Esophagus (tissue), 2 donors: ENCODE measurements at regions not wholly inside any gene's neighbourhood (a gene's known extent, or its start where the extent isn't known, plus 50 kb on each side); places are given as distances from the start of the nearest gene placed in this dataset.

Source experiments
- H3K27ac ChIP-seq, 2 donors: one replicate each; pipeline ENCODE4 v1.5.1; 2013; ENCODE audit warnings: low read depth in 2 of 2, mild to moderate bottlenecking in 2 of 2, inconsistent platforms in 1 of 2, low read length in 1 of 2, moderate library complexity in 1 of 2
- H3K27me3 ChIP-seq, 2 donors: one replicate each; pipeline ENCODE4 v1.6.1; 2013; ENCODE audit warnings: low read length in 2 of 2, control low read depth in 1 of 2, mild to moderate bottlenecking in 1 of 2; ENCODE audit not compliant: insufficient read depth in 2 of 2, control insufficient read depth in 1 of 2
- H3K36me3 ChIP-seq, 2 donors: one replicate each; pipeline ENCODE4 v1.6.1; 2013; ENCODE audit warnings: low read length in 1 of 2; ENCODE audit not compliant: control insufficient read depth in 2 of 2, insufficient read depth in 2 of 2
- H3K4me1 ChIP-seq, 2 donors: one replicate each; pipeline ENCODE4 v1.6.1; 2013; ENCODE audit warnings: low read length in 1 of 2; ENCODE audit not compliant: control insufficient read depth in 2 of 2, insufficient read depth in 2 of 2
- H3K4me3 ChIP-seq, 2 donors: one replicate each; pipeline ENCODE4 v1.5.1; 2013; ENCODE audit warnings: low read length in 2 of 2, mild to moderate bottlenecking in 2 of 2, low read depth in 1 of 2, moderate library complexity in 1 of 2
- H3K9me3 ChIP-seq, 2 donors: one replicate each; pipeline ENCODE4 v1.6.1; 2013; ENCODE audit warnings: mild to moderate bottlenecking in 2 of 2, low read depth in 1 of 2, low read length in 1 of 2, moderate library complexity in 1 of 2; ENCODE audit not compliant: control insufficient read depth in 2 of 2, insufficient read depth in 1 of 2
- WGBS, 2 donors: extraction: QIAGEN DNeasy Blood & Tissue Kit; methylation state at CpG; one replicate each; pipeline ENCODE4 v1.1.7; 2013; 5-methylcytosine and 5-hydroxymethylcytosine counted together
- donor health status: healthy with polysubstance abuse.
- donor health status: Bipolar disorder and iron deficiency.

DNA sequence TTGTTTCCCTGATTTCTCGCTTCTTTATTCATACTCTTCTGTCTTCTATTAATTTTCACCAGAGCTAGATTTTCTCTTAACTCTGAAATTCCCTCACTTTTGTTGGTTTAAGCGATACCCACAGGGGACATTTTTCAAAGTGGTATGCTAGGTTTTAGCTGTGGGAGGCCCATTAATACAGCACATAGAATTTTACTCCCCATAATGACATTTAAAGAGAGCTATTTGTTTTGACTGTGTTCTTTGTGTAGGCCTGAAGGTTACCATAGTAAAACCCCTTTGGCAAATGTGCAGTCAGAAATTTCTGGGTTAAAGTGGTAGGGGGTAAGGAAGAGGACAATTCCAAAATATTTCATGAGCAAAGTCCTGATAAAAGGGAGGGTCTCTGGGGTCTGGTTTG is 721.1 kb upstream of the CITED2 start:
- no peaks in the 10 kb centered on the region for H3K36me3 ChIP-seq

DNA sequence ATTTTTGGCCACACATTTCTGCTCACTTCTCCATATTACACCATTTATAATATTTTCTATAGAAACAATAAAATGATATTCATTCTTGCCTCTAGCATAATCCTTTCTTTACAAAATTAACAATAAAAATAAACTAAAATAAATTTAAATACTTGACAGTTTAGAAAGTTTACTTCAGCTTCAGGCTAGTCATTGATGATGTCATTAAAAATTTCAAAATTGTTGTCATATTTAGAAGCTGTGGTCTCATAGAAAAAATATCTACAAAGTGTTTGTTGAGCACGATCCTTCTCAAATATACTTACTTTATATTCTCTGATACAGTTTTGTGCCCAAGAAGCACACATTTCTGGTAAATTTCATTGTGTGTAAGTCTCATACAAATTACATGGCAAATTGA is 717.4 kb upstream of the CITED2 start:
- Histone ChIP-seq H3K4me3 (no peak overlapping the region), H3K27ac (no peak overlapping the region), H3K9me3 (no peaks in the 10 kb centered on the region), H3K36me3 (no peaks in the 10 kb centered on the region), H3K4me1 (no peaks in the 10 kb centered on the region), H3K27me3 (no peaks in the 10 kb centered on the region)
- 91 to 92% methylated on average over 1 of the region's 1 CpG for WGBS, 2 donors

More for the DNA sequence above, 721.1 kb upstream of the CITED2 start:
- Histone ChIP-seq H3K27me3 (no peaks in the 10 kb centered on the region), H3K4me3 (no peak overlapping the region), H3K4me1 (no peaks in the 10 kb centered on the region), H3K9me3 (no peaks in the 10 kb centered on the region), H3K27ac (no peak overlapping the region)
- 90 to 91% methylated on average over 2 of the region's 2 CpGs for WGBS, 2 donors

DNA sequence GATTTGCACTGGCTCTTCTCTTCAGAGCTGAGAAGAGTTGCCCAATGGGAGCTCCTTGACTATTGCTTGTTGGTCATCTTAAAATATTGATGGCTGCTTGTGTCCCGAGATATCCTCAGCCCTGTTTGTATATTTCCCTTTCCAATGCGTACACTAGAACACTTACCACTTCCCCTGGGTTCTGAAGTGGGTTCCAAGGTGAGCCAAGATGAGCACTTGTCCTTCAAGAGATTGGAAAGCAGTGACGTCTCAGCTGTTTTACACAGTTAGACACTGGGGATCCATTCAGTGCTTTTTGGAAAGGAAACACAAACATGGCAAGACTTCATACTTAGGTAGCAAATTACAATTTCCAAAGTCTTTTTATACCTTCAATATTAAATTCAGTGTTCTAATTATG is 716.4 kb upstream of the CITED2 start:
- H3K27ac ChIP-seq: no peak overlapping the region
- no peaks in the 10 kb centered on the region for H3K27me3 ChIP-seq
- WGBS, 2 donors: 90 to 91% methylated on average over 3 of the region's 3 CpGs
- H3K9me3 ChIP-seq: no peaks in the 10 kb centered on the region
- no peaks in the 10 kb centered on the region for H3K4me1 ChIP-seq
- H3K4me3 ChIP-seq: no peak overlapping the region
- H3K36me3 ChIP-seq: no peaks in the 10 kb centered on the region

- Histone ChIP-seq H3K4me1 (peaks cover 0 to 3% of the 10 kb centered on the region in 2 donors), H3K27ac (no peak overlapping the region), H3K9me3 (no peaks in the 10 kb centered on the region), H3K27me3 (no peaks in the 10 kb centered on the region), H3K36me3 (no peaks in the 10 kb centered on the region), H3K4me3 (no peak overlapping the region)
- WGBS, 2 donors: 56 to 59% methylated on average over 3 of the region's 3 CpGs
These were observed 708.9 kb upstream of the CITED2 start for GRCh38 chr6:140083375-140083774.

DNA sequence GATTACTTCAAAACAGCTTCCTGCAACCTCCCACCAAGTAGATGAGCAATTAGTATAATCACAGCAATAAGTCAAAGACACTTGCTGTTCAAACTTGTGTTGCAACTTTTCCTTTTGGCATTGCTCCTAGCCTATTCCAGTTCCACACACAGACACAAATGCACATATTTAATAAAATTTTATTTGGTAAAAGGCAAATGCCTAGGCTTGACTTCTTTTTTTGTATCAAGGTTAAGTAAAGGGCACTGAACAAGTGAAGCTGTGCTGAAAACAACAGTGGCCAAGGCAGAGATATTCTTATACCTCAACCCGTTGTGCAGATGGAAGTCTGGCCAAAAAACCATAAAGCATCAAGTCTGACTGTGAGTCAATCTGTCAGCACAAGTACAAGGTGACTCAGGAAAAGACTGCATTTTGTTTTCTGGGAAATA is 708.4 kb upstream of the CITED2 start:
- Histone ChIP-seq H3K4me1 (peaks cover 0 to 3% of the 10 kb centered on the region in 2 donors), H3K36me3 (no peaks in the 10 kb centered on the region), H3K9me3 (no peaks in the 10 kb centered on the region), H3K4me3 (peak overlapping the region in 1 of 2 donors; percentile 22), H3K27me3 (no peaks in the 10 kb centered on the region), H3K27ac (no peak overlapping the region)
- 24 to 40% methylated on average over 1 of the region's 1 CpG for WGBS, 2 donors

DNA sequence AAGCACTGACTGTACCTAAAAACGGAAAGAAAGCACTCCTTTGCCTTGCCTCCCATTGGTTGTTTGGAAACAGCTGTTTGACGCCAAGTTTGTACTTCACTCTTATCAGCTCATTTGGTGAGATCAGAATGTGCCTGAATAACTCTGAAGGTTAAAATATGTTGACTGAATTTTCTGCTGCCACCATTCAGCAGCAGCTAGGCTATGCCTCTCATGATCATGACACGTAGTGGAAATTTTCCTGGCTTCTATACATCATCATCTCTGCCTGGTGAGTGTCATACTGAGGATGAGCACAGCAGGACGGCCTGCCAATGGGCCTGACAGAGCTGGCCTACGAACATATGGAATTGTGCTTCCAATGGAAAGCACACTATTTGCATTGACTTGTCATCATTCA is 704.9 kb upstream of the CITED2 start:
- H3K4me1 ChIP-seq: peaks cover 0 to 3% of the 10 kb centered on the region in 2 donors
- H3K9me3 ChIP-seq: no peaks in the 10 kb centered on the region
- no peak overlapping the region for H3K4me3 ChIP-seq
- H3K27me3 ChIP-seq: no peaks in the 10 kb centered on the region
- no peaks in the 10 kb centered on the region for H3K36me3 ChIP-seq
- H3K27ac ChIP-seq: no peak overlapping the region
- WGBS, 2 donors: 74 to 81% methylated on average over 5 of the region's 5 CpGs

GRCh38 chr6:140078561-140079125 is 704.2 kb upstream of the CITED2 start:
- WGBS, 2 donors: 41 to 42% methylated on average over 3 of the region's 3 CpGs
- Histone ChIP-seq H3K4me1 (peaks cover 0 to 3% of the 10 kb centered on the region in 2 donors), H3K9me3 (no peaks in the 10 kb centered on the region), H3K27ac (no peak overlapping the region), H3K4me3 (no peak overlapping the region), H3K27me3 (no peaks in the 10 kb centered on the region), H3K36me3 (no peaks in the 10 kb centered on the region)

DNA sequence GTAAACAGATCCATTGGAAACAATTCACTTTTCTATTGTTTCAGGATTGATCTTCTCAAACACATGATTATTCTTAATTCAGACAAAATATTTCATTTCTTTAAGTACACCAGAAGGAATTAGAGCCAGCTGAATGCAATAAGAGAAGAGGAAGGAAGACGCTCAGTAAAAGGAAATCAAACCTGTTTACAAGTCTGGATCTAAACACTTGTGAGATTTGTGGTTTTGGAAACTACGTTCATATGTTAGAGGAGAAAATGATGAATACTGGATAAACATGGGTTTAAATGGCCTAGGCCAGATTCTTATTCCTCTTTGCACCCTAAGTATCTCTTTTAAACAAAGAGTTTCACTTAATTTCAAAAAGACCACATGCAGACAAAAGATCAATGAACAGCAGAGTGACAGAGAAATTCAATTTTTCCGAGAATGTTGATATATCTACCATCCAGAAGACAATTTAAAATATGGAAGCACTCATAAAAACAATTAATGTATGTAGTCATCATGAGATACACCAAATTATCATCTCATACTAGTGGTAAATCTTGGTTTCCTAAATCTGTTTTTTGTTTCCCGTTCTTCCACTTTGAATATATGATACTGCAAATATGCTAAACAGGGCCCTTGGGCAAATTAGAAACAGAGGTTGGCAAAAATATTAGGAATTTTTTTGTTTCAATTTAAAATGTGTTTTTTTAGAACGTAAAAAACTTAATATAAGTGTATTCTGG is 703.5 kb upstream of the CITED2 start:
- H3K27ac ChIP-seq: no peak overlapping the region

DNA sequence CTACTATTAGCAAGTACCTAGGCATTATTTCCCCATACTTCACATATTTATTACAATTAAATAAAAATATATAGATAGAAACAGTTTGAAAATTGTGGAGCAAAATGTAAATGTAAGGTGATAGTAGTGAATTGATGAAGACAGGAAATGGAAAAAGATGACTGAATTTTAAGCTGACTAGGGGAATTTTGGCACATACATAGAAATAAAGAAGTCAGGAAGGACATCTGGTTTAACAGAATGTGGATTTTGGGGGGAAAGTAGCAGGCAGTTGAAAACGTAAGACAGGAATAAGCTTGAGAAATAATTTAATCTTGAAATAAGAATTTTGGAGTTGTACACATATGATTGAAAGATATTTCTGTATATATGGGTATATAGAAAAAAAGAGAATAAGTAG is 701.7 kb upstream of the CITED2 start:
- Histone ChIP-seq H3K9me3 (no peaks in the 10 kb centered on the region), H3K36me3 (no peaks in the 10 kb centered on the region), H3K27me3 (no peaks in the 10 kb centered on the region), H3K4me1 (no peaks in the 10 kb centered on the region), H3K4me3 (no peak overlapping the region), H3K27ac (no peak overlapping the region)
- WGBS, 2 donors: 93 to 97% methylated on average over 1 of the region's 1 CpG

More for the DNA sequence above, 703.5 kb upstream of the CITED2 start:
- Histone ChIP-seq H3K9me3 (no peaks in the 10 kb centered on the region), H3K4me3 (no peak overlapping the region), H3K36me3 (no peaks in the 10 kb centered on the region), H3K4me1 (peaks cover 0 to 2% of the 10 kb centered on the region in 2 donors), H3K27me3 (no peaks in the 10 kb centered on the region)
- whole genome bisulfite sequencing, 2 donors: 68 to 70% methylated on average over 5 of the region's 5 CpGs

- Histone ChIP-seq H3K4me1 (no peaks in the 10 kb centered on the region), H3K4me3 (no peak overlapping the region), H3K36me3 (no peaks in the 10 kb centered on the region), H3K27ac (no peak overlapping the region), H3K9me3 (no peaks in the 10 kb centered on the region), H3K27me3 (no peaks in the 10 kb centered on the region)
- 64 to 70% methylated on average over 3 of the region's 3 CpGs for WGBS, 2 donors
These were observed 699.0 kb upstream of the CITED2 start for GRCh38 chr6:140073456-140073855.
